HG02970 (cell line): ENCODE measurements at regions not wholly inside any gene's neighbourhood (a gene's known extent, or its start where the extent isn't known, plus 50 kb on each side); places are given as distances from the start of the nearest gene placed in this dataset.
"Not testable (repeated sequence)": the region's sequence is repeated elsewhere in the genome, so short reads cannot be mapped to it uniquely, and the experiment has no call there.

Experiments used
- ATAC-seq: cut with Tn5 transposase; IDR thresholded peaks from one replicate; pipeline ENCODE4 v1.9.1; 2021; ENCODE audit warnings: mild to moderate bottlenecking, moderate library complexity, moderate number of reproducible peaks; ENCODE audit not compliant: unreplicated experiment, low FRiP score

DNA sequence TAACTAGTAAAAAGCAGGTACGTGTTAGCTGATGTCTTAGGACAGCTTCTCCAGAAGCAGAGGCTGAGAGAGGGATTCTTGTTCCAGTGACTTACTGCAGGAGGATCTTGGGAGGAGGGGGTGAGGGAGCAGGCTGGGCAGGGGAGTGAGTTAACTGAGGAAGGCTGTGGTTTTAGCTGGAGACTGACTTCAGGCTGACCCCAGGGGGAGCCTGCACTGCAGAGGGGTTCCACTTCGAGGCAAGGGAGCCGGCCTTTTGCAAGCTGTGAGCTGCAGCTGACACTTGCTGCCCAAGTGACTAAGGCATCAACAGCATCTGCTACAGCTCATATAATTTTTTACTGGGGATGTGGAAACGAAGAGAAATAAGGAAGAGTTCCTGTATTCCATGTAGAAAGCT is 50.4 kb upstream of the SOD1 start:
- ATAC-seq: no peak

DNA sequence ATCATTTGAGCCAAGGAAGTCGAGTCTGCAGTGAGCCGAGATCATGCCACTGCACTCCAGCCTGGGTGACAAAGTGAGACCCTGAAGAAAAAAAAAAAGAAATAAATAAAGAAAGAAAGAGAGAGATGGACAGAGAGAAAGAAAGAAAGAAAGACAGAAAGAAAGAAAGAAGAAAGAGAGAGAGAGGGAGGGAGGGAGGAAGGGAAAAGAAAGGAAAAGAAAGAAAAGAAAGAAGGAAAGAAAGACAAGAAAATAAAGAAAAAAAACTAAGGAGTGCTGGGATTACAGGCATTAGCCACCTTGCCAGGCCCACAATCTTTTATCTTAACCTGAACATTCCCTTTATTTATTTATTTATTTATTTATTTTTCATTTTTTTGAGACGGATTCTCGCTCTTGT is 51.7 kb upstream of the SOD1 start:
- no peak for ATAC-seq

DNA sequence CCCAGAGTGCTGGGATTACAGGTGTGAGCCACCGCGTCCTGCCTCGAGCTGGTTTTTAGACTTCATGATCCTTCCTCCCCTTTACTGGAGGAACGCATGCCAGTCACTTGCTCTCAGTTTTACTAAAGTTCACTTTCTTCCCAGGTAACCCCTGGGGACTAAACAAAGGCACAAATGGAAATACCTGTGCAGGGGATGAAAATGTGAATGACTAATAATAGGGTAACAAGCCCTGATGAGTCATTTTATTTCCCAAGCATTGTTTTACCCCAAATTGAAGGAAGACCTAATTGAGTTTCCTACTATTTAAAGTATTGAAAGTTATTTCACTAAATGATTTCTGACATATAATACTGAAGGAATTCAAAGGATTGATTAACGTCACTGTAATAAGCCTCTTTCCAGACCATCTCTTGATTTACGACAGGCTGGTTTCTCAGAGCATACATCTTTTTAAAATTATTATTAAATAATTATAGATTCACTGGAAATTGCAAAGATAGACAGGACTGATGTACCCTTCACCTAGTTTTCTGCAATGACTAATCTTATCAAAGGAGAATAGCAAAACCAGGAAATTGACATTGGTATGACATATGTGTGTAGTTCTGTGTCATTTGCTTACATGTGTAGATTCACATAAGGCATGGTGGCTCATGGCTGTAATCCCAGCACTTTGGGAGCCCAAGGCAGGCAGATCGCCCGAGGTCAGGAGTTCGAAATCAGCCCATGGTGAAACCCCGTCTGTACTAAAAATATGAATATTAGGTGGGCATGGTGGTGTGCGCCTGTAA is 53.2 kb upstream of the SOD1 start:
- ATAC-seq: no peak

DNA sequence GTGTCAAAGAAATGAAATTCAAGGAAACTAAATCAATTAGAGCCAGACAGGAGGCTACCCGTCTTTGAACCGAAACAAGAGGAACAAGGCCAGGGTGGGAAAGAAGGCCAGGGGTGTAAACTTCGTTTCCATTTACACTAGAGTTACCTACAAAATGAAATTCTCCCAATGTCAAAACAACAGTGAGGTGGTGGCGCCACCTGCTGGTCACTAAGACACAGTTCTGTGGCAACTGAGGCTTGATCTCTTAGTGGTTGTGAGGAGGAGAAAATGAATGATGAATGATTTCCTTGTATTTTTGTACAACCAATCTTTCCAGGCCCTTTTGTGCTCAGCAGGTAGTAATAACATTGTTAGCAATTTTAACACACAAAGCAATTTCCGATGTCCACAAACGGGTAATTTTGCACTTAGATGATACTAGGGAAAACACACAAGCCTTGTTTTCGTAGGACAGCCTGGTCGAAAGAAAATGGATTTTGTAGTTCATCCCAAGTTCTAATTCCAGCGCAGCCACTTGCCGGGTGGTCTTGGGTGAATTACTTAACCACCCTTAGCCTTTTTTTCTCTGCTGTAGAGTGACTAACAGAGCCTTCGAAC is 54.8 kb upstream of the SOD1 start:
- ATAC-seq: no peak

DNA sequence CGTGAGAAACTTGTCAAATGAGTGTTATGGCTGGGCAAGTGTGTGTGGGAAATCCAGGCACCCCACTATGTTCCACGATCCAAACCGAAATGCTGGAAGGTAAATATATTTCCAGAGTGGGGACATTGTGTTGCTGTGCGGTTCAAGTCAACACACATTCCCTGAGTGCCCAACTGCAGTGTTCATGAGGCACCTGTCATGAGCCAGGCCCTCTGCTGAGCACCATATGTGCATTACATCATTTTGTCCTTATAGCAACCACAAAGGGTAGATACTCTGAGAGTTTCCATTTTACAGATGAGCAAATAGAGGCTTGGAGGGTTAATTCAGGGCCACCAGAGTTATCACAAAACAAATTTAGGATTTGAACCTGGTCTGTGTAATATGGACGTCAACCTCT is 59.9 kb upstream of the SOD1 start:
- no peak for ATAC-seq

DNA sequence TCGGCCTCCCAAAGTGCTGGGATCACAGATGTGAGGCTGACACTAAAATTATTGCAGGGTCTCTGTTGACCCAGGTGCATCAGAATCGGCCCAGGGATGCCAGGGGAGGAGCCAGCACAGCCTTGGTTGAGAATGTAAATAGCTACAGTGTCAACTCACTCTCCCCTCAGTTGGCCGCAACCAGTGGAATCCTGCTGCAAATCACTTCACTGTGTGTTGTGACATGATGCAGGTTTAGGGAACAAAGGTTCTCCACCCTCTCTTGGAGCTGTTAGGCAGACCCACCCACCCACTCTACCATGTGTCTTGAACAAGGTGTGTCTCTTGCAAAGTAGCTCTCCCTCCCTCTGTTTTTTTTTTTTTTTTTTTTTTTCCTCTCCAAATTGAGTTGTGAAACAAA is 60.5 kb upstream of the SOD1 start:
- no peak for ATAC-seq

DNA sequence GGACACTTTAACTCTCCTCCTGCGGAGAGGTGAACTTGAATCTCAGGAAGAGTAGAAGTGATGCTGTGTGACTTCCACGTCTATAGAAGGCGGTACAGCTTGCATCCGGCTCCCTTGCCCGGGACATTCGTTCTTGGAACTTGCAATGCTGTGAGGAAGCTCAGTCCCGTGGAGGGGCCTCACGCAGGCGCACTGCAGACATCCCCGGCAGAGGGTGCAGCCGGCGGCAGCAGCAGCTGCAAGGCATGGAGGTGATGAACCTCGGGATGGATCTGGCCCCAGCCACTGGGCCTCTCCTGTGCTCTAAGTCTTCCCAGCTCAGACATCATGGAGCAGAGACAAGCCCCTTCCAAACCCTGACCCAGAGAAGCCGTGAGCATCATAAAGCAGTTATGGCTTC is 61.8 kb upstream of the SOD1 start:
- no peak for ATAC-seq

DNA sequence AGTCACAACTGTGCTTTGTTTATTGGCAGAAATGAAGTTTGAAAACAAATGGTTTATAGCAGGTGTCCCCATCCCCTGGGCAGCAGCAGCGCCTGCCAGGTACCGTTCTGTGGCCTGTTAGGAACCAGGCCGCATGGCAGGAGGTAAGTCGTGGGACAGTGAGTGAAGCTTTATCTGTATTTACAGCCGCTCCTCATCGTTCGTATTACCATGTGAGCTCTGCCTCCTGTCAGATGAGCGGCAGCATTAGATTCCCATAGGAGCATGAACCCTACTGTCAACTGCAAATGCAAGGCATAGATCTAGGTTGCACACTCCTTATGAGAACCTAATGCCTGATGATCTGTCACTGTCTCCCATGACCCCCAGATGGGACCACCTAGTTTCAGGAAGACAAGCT is 63.4 kb upstream of the SOD1 start:
- no peak for ATAC-seq

DNA sequence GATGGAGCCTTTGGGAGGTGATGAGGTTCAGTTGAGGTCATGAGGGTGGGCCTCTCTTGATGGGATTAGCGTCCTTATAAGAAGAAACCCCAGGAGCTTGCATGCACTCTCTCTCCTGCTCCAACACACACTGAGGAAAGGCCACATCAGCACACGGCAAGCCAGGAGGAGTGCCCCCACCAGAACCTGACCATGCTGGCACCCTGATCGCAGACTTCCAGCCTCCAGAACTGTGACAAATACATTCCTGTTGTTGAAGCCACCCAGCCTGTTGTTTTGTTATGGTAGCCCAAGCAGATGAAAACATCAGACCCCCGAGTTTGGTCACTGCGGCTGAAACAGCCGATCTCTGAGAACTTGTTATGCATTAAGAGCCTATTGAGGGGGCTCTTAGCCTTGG is 64.8 kb upstream of the SOD1 start:
- no peak for ATAC-seq

DNA sequence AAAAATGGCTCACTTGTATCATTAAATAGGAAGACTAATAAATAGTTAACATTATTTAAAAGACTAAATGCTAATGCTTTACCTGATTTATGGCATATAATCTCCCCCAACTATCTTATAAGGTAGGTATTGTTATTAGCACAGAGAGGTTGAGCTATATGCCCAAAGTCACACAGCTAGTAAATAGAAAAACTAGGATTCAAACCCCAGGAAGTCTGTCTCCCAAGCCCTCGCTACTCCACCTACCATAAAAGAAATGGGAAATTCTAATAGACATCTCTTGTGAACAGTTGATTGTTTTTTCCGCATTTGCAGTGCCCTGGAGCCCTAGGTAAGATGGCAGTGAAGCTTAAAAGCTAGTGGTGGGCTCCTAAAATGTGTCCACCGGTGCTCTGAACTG is 65.2 kb upstream of the SOD1 start:
- no peak for ATAC-seq

DNA sequence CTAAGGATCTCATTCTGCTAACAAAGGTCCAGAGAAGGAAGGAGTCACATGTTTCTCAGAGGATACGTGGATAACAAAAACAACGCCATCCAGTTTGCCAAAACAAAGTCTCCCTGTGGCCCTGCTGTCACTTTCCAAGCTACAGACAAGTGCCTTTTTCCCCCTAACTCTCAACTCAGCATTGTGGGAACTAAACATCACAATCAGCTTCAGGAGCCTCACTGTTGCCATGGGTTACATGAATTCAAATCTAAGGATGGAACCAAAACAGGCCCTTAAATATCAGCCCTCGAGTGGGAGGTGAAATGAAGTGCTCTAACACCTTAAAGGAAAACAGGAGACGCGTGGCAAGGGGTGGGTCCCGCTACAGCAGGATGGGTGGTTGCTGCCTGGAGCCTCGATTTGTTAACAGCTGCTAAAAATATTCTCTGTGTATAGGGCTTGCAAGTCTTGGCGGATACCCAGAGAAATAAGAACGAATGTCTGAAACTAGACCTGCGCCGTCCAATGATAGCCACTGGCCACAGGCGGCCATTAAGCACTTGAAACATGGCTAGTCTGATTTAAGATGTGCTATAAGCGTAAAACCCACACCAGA is 66.4 kb upstream of the SOD1 start:
- no peak for ATAC-seq

DNA sequence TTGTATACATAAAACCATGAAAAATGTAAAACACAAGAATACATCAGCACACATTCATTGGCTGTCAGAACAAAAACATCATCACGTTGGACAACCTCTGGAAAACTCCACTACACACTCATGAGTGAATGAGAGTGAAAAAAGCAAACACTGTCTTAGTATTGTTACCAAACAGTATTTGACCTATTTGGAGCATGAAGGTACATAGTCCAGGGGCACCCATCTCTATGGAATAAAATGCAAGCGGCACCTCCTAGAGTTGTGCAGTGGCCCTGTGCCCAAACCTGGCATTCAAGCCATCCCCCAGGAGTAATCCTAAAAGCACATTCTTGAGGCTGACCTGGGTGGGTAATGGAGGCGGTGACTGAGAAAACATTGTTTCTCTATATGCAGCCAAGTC is 67.0 kb upstream of the SOD1 start:
- ATAC-seq: no peak

DNA sequence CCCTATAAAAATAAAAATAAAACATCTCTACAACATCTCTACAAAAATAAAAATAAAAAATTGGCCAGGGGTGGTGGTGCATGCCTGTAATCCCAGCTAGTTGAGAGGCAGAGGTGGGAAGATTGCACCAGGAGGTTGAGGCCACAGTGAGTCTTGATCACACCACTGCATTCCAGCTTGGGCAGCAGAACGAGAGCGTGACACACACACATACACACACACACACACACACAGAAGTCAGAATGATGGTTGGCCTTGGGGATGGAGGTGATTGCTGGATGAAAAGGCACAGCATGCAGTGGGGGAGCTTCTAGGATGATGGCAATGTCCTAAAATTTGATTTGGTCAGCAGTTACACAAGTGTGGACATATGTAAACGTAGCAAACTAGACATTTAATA is 69.7 kb upstream of the SOD1 start:
- no peak for ATAC-seq

DNA sequence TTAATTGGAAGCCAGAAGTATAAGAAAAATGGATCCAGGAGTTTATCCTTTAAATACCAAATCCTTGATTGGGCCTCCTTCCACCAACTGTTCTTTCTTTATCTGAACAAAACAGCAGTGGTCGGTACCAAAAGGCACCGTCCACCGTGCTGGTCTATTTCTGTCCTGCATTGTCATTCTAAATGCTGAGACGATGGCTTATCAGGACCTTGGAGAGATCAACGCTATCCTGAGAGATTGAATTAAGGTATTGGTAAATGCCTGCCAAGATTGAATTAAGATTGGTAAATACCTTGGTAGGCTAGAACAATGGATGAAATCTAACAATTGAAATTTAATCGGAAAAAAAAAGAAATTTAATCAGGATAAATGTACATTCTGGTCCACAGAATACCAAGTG is 73.4 kb upstream of the SOD1 start:
- ATAC-seq: no peak

DNA sequence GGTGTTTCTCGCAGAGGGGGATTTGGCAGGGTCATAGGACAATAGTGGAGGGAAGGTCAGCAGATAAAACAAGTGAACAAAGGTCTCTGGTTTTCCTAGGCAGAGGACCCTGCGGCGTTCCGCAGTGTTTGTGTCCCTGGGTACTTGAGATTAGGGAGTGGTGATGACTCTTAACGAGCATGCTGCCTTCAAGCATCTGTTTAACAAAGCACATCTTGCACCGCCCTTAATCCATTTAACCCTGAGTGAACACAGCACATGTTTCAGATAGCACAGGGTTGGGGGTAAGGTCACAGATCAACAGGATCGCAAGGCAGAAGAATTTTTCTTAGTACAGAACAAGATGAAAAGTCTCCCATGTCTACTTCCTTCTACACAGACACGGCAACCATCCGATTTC is 75.6 kb upstream of the SOD1 start:
- ATAC-seq: not testable (repeated sequence)

DNA sequence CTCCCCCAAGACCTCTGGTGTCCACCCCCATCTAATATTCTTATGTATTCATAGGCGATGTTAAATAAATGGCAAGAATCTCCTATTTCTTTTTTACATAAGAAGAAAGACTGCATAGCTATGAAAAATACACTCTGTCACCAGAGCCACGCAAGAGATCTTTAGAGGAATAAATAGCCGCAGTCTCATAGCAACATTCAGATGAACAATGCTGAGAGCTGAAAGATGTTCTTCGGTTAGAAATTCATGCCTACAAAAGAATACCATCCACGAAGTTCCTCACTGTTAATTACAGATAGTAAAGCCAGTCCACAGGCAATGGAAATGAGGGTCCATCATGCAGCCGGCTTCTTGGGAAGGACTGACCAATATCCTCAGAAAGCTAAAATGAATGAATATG is 76.0 kb upstream of the SOD1 start:
- ATAC-seq: no peak

DNA sequence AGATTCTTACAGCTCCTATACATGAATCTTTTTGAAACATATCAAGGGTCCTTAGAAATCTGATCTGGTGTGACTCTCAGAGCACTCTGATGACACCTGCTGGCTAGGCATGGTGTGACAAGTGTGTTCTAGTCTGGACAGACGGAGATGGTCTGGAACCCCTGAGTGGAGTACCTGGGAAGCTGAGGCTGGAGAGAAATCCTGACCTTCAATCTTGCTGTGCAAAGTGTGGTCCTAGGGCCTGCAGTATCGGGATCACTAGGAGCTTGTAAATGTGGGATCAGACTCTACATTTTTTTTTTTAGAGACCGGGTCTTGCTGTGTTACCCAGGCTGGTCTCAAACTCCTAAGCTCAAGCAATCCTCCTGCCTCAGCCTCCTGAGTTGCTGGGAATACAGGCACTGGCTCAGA is 78.6 kb upstream of the SOD1 start:
- no peak for ATAC-seq

DNA sequence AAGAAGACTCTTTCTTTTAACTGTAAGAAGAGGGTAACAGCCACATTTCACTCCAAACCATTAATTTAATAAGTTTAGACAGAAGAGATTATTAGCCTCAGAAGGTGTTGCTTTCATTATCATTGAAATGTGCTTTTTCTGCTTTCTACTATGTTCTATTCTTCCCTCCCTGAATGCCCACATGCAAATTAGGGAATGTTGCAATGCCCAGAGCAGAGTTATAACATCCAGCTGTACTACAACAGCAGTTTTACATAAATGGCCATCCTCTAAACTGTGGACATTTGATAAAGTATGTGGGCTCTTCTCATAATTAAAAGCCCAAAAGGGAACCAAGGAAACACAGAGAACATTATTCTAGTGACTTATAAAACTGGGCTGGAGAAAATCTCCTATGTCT is 82.2 kb upstream of the SOD1 start:
- ATAC-seq: no peak

DNA sequence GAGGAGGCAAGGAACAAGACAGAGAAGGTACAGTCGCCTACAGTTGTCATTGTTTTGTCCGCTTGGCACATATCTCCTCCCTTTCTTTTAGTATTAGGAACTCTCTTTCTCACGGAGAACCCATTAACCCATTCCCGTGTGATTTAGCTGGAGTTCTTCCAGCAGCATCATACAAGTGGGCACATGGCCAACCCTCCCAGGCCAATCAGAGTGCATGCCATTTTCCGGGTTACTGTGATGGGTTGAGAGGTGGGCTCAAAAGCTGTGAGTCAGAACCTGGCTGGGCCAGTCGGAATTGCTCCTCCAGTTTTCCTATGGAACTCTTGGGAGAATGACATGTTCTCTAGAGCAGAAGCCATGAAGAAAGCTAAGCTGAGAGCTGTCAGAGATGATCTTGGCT is 83.1 kb upstream of the SOD1 start:
- ATAC-seq: no peak

DNA sequence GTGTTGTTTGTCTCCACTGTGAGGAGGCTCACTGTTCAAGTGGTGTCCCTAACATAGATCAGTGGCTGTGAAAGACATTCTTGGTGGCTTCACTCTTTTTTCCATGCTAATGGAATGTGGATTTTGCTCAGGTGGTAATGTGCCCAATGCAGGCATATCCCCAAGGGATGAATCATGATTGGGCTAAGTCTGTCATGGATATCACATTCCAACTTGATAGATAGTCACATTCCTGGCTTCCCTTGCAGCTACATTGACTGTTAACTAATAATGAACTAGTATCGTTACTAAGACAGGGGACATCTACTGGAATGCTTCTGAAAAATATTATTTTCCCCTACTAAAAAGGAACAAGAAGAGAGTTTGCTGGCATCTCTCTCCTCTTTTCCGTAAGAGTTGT is 86.3 kb upstream of the SOD1 start:
- ATAC-seq: no peak

DNA sequence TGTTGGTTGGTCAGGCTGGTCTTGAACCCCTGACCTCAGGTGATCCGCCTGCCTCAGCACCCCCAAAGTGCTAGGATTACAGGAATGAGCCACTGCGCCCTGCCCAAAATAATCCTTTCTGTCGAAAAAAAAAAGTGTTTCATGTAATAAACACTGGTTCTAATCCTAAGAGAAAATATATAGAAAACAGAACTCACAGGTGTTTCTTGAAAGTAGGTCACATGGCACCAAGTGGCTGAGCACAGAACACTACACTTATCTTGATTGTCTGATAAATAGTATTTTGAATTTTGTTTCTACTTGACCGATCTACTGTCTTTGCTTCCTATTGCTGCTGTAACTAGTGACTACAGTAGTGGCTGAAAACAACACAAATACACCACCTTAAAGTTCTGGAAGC is 87.6 kb upstream of the SOD1 start:
- ATAC-seq: no peak
